OCI-LY1 (cell line): ENCODE measurements at regions not wholly inside any gene's neighbourhood (a gene's known extent, or its start where the extent isn't known, plus 50 kb on each side); places are given as distances from the start of the nearest gene placed in this dataset.

Experiments used
- EZH2 ChIP-seq: fragments of 200-600 bp; sonication (generic), shearing (Covaris generic); IDR thresholded peaks from 2 replicates; pipeline ENCODE4 v1.8.0; 2017; ENCODE audit warnings: borderline replicate concordance, mixed run types, mild to moderate bottlenecking, antibody characterized with exemption, low read length, moderate library complexity, mixed read lengths
- TF ChIP-seq, protein P1 (sequence below): fragments of 200-600 bp; sonication (generic), shearing (Covaris generic); IDR thresholded peaks from 2 replicates; pipeline ENCODE4 v1.5.1; 2017; ENCODE audit warnings: mild to moderate bottlenecking, antibody characterized with exemption, low read length, moderate library complexity, mixed read lengths

DNA sequence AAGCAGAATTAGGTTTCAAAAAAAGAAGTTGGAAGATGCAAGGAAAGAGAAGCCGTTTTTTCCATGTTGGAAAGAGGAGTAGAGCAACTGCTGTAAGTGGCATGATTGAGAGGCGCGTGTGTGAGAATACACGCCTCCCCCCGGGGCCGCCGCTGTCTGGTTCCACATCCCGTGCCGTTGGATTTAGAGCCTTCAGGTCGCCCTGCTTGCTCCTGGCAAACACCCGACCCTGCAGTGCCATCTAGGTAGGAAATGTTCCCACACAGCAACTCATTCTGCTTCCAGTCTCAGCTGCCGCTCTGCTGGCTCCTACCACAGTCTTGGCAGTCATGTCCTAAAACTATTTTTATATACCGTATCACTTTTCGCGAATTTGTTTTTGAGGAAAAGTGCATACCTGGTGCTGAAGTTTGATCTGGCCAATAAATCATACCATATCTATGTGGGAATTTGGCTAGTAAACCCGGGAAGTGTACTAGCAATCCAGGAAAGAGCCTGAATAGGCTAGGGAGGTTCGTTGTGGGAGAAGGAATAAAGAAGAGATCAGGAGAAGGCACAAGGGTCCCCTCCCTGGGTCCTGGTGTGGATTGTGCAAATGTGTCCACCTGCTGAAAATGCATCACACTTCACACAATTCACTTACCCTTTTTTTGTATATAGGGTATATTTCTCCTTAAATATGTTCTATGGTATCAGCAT, 372.7 kb downstream of the FBXO15 start:
- TF ChIP-seq, protein P1, sequence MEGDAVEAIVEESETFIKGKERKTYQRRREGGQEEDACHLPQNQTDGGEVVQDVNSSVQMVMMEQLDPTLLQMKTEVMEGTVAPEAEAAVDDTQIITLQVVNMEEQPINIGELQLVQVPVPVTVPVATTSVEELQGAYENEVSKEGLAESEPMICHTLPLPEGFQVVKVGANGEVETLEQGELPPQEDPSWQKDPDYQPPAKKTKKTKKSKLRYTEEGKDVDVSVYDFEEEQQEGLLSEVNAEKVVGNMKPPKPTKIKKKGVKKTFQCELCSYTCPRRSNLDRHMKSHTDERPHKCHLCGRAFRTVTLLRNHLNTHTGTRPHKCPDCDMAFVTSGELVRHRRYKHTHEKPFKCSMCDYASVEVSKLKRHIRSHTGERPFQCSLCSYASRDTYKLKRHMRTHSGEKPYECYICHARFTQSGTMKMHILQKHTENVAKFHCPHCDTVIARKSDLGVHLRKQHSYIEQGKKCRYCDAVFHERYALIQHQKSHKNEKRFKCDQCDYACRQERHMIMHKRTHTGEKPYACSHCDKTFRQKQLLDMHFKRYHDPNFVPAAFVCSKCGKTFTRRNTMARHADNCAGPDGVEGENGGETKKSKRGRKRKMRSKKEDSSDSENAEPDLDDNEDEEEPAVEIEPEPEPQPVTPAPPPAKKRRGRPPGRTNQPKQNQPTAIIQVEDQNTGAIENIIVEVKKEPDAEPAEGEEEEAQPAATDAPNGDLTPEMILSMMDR, result no peak
- TF ChIP-seq EZH2, result no peak
